Keratinocyte (primary cell): ENCODE measurements at regions not wholly inside any gene's neighbourhood (a gene's known extent, or its start where the extent isn't known, plus 50 kb on each side); places are given as distances from the start of the nearest gene placed in this dataset.

Experiments used
- DNase-seq: peaks from one replicate; pipeline ENCODE4 v3.0.0-alpha.2; 2011; ENCODE audit warnings: low read depth, missing footprints, low spot score
- FAIRE-seq: peaks from 2 replicates; lab custom pipeline; 2011; peaks lifted over from hg19 to GRCh38; lab: Jason Lieb, UNC
- H2AFZ ChIP-seq: 2 replicates; pipeline ENCODE4 v1.6.0; 2012; ENCODE audit warnings: low read length, control low read depth, inconsistent platforms; ENCODE audit not compliant: control insufficient read depth
- H3K27ac ChIP-seq: 2 replicates; pipeline ENCODE4 v1.5.1; 2011; ENCODE audit warnings: low read length; ENCODE audit not compliant: control insufficient read depth, insufficient read depth
- H3K27me3 ChIP-seq: 3 replicates; pipeline ENCODE4 v1.6.0; 2011; ENCODE audit warnings: low read length; ENCODE audit not compliant: control insufficient read depth, insufficient read depth; ENCODE audit errors: extremely low read depth
- H3K36me3 ChIP-seq, 2 experiments: 2 replicates in 1 of 2; 3 replicates in 1 of 2; pipeline ENCODE4 v1.5.1; 2011; ENCODE audit warnings: low read length in 2 of 2, mild to moderate bottlenecking in 1 of 2; ENCODE audit not compliant: control insufficient read depth in 2 of 2, insufficient read depth in 2 of 2; ENCODE audit errors: extremely low read depth in 1 of 2
- H3K4me1 ChIP-seq: 3 replicates; pipeline ENCODE4 v1.5.1; 2011; ENCODE audit warnings: low read length; ENCODE audit not compliant: control insufficient read depth, insufficient read depth; ENCODE audit errors: extremely low read depth
- H3K4me2 ChIP-seq: 3 replicates; pipeline ENCODE4 v1.6.0; 2011; ENCODE audit warnings: low read depth, low read length; ENCODE audit not compliant: control insufficient read depth, insufficient read depth; ENCODE audit errors: extremely low read depth
- H3K4me3 ChIP-seq, 3 experiments: fragments of 200-600 bp in 1 of 3; sonication (generic) in 1 of 3; 2 replicates in 2 of 3; 3 replicates in 1 of 3; pipeline ENCODE4 v1.5.1; 2011 to 2016; ENCODE audit warnings: low read length in 3 of 3, mild to moderate bottlenecking in 3 of 3, control low read depth in 2 of 3, inconsistent platforms in 1 of 3, low read depth in 1 of 3, mixed read lengths in 1 of 3, mixed run types in 1 of 3, moderate library complexity in 1 of 3; ENCODE audit not compliant: control insufficient read depth in 2 of 3, insufficient read depth in 2 of 3; ENCODE audit errors: extremely low read depth in 1 of 3
- H3K79me2 ChIP-seq: 2 replicates; pipeline ENCODE4 v1.6.0; 2012; ENCODE audit warnings: low read length; ENCODE audit not compliant: control insufficient read depth, insufficient read depth
- H3K9ac ChIP-seq: 3 replicates; pipeline ENCODE4 v1.6.0; 2011; ENCODE audit warnings: low read length; ENCODE audit not compliant: control insufficient read depth, insufficient read depth; ENCODE audit errors: extremely low read depth
- H3K9me1 ChIP-seq: 3 replicates; pipeline ENCODE4 v1.6.0; 2011; ENCODE audit warnings: low read length; ENCODE audit not compliant: control insufficient read depth, insufficient read depth; ENCODE audit errors: extremely low read depth
- H3K9me3 ChIP-seq: 2 replicates; pipeline ENCODE4 v1.5.1; 2012; ENCODE audit warnings: low read depth, low read length; ENCODE audit not compliant: control insufficient read depth
- H4K20me1 ChIP-seq: 3 replicates; pipeline ENCODE4 v1.6.0; 2011; ENCODE audit warnings: low read length; ENCODE audit not compliant: control insufficient read depth, insufficient read depth; ENCODE audit errors: extremely low read depth
- EZH2 ChIP-seq: IDR thresholded peaks from one replicate; pipeline ENCODE4 v1.6.1; 2012; ENCODE audit warnings: inconsistent platforms, mild to moderate bottlenecking, low read length, moderate library complexity
- dilution Hi-C: fragments of 300-500 bp; cut with MboI; formaldehyde crosslinking; loops from one replicate; pipeline ENCODE4 v1.7.0; 2020; ENCODE audit warnings: low sequenced_read_pairs; ENCODE audit not compliant: extremely low pct_ligation_motif_present
- TF ChIP-seq, protein P1 (sequence below), 3 experiments: IDR thresholded peaks in 1 of 3; conservative IDR thresholded peaks in 1 of 3; optimal IDR thresholded peaks in 1 of 3; 2 replicates in 2 of 3; 3 replicates in 1 of 3; pipeline versions ENCODE3 to v1.5.1; 2011; ENCODE audit warnings: low read length in 3 of 3, mild to moderate bottlenecking in 3 of 3, moderate library complexity in 2 of 3, control low read depth in 1 of 3, inconsistent platforms in 1 of 3; ENCODE audit not compliant: insufficient read depth in 2 of 3; ENCODE audit errors: extremely low read depth in 1 of 3

DNA sequence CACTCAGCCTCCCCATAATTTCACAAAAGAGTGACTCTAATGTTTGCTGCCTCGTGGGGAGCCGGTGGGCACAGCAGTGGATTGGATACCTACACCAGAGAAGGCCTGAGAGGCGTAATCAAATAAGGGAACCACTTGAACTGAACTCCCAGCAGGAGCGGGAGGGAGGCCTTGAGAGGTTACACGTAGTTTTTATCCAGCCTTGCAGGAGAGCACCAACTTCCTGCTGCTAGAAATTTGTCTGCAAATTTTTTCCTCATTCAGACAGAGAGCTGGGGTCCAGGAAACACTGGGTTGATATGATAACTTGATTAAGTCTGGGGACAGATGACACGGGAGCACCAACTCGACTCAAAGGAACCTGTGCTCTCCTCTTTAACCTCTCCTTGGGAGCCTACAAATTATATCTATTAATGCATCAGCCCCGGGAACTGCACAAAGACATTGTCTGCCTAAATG, 69.8 kb downstream of the HES1 start:
- Histone ChIP-seq H3K9me3 (no peaks in the 10 kb centered on the region), H3K27me3 (peaks cover 6% of the 10 kb centered on the region), H3K9me1 (no peaks in the 10 kb centered on the region), H3K4me3 (no peak overlapping the region), H3K9ac (no peak overlapping the region), H3K79me2 (no peaks in the 10 kb centered on the region), H3K4me2 (no peak overlapping the region), H3K27ac (no peak overlapping the region), H3K4me1 (peaks cover 3% of the 10 kb centered on the region), H3K36me3 (no peaks in the 10 kb centered on the region), H4K20me1 (no peaks in the 10 kb centered on the region), H2AFZ (no peak overlapping the region)
- TF ChIP-seq, protein P1, sequence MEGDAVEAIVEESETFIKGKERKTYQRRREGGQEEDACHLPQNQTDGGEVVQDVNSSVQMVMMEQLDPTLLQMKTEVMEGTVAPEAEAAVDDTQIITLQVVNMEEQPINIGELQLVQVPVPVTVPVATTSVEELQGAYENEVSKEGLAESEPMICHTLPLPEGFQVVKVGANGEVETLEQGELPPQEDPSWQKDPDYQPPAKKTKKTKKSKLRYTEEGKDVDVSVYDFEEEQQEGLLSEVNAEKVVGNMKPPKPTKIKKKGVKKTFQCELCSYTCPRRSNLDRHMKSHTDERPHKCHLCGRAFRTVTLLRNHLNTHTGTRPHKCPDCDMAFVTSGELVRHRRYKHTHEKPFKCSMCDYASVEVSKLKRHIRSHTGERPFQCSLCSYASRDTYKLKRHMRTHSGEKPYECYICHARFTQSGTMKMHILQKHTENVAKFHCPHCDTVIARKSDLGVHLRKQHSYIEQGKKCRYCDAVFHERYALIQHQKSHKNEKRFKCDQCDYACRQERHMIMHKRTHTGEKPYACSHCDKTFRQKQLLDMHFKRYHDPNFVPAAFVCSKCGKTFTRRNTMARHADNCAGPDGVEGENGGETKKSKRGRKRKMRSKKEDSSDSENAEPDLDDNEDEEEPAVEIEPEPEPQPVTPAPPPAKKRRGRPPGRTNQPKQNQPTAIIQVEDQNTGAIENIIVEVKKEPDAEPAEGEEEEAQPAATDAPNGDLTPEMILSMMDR (optimal IDR thresholded peaks at IDR 0.05 in 1 of 3, IDR thresholded peaks at IDR 0.05 in 1 of 3, conservative IDR thresholded peaks at IDR 0.05 in 1 of 3; ENCODE audit: extremely low read depth in 1 of 3, insufficient read depth in 2 of 3, low read length in 3 of 3), result no peak
- TF ChIP-seq EZH2, result no peak
- dilution Hi-C loops, result no loop called here
- no peak for FAIRE-seq
- no peak for DNase-seq

- Histone ChIP-seq H2AFZ (no peak overlapping the region), H3K36me3 (no peaks in the 10 kb centered on the region), H3K9ac (no peak overlapping the region), H4K20me1 (no peaks in the 10 kb centered on the region), H3K9me1 (no peaks in the 10 kb centered on the region), H3K4me3 (no peak overlapping the region), H3K27me3 (peaks cover 6% of the 10 kb centered on the region), H3K4me1 (peaks cover 3% of the 10 kb centered on the region), H3K9me3 (no peaks in the 10 kb centered on the region), H3K4me2 (no peak overlapping the region), H3K79me2 (no peaks in the 10 kb centered on the region), H3K27ac (no peak overlapping the region)
- no peak for FAIRE-seq
- TF ChIP-seq, protein P1 (optimal IDR thresholded peaks at IDR 0.05 in 1 of 3, IDR thresholded peaks at IDR 0.05 in 1 of 3, conservative IDR thresholded peaks at IDR 0.05 in 1 of 3; ENCODE audit: extremely low read depth in 1 of 3, insufficient read depth in 2 of 3, low read length in 3 of 3), result no peak
- TF ChIP-seq EZH2, result no peak
- DNase-seq, result no peak
- dilution Hi-C loops, result no loop called here
Measured at GRCh38 chr3:194206320-194206719, 70.4 kb downstream of the HES1 start.
